Ovary (tissue), 3 donors: ENCODE measurements at regions not wholly inside any gene's neighbourhood (a gene's known extent, or its start where the extent isn't known, plus 50 kb on each side); places are given as distances from the start of the nearest gene placed in this dataset.

Experiments used
- EP300 ChIP-seq: sonication (generic); formaldehyde crosslinking; IDR thresholded peaks from one replicate; pipeline ENCODE4 v1.6.1; 2017; ENCODE audit warnings: antibody characterized with exemption
- TF ChIP-seq, protein P1 (sequence below), 3 donors: fragments of 450-650 bp in 2 of 3; fragments of 200-600 bp in 1 of 3; IDR thresholded peaks; one replicate each; pipeline versions ENCODE4 v1.5.1 to v1.8.0; 2016 to 2022; ENCODE audit warnings: antibody characterized with exemption in 3 of 3, mild to moderate bottlenecking in 1 of 3
- donor health status: DM: no; HTN: no; CAD: no.

- no peak for TF ChIP-seq EP300
- TF ChIP-seq, protein P1, sequence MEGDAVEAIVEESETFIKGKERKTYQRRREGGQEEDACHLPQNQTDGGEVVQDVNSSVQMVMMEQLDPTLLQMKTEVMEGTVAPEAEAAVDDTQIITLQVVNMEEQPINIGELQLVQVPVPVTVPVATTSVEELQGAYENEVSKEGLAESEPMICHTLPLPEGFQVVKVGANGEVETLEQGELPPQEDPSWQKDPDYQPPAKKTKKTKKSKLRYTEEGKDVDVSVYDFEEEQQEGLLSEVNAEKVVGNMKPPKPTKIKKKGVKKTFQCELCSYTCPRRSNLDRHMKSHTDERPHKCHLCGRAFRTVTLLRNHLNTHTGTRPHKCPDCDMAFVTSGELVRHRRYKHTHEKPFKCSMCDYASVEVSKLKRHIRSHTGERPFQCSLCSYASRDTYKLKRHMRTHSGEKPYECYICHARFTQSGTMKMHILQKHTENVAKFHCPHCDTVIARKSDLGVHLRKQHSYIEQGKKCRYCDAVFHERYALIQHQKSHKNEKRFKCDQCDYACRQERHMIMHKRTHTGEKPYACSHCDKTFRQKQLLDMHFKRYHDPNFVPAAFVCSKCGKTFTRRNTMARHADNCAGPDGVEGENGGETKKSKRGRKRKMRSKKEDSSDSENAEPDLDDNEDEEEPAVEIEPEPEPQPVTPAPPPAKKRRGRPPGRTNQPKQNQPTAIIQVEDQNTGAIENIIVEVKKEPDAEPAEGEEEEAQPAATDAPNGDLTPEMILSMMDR (IDR thresholded peaks at IDR 0.05) = no peak
These were observed 442.9 kb upstream of the BOD1L1 start for GRCh38 chr4:14070289-14070880.
